CD4-positive, alpha-beta T cell treated with Interferon alpha-2 for 1 hour (primary cell): ENCODE measurements at regions not wholly inside any gene's neighbourhood (a gene's known extent, or its start where the extent isn't known, plus 50 kb on each side); places are given as distances from the start of the nearest gene placed in this dataset.
"Not testable (repeated sequence)": the region's sequence is repeated elsewhere in the genome, so short reads cannot be mapped to it uniquely, and the experiment has no call there.

Experiments used
- DNase-seq, 2 donors: peaks; one replicate each; pipeline ENCODE4 v3.0.0-alpha.2; 2020 to 2022

DNA sequence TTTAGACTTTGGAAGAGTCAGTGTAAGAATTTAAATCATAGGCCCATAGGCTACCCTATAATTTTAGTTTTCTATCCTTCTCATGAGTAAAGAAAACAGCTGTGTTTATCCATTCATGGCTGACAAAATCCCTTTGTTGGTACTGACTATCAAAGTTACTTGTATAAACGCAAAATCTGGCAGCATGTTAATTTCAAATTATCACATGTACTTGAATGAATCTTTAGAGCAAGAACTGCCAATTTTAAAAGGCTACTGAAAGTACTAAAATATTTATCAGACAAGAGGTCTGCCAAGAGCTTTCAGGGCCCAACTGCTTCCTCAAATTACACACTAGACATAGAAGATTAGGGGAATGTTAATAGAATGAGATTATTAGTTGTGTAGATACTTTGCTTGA is 66.6 kb downstream of the MYL12B start:
- no peak for DNase-seq

GRCh38 chr18:3329471-3329870 is 67.5 kb downstream of the MYL12B start:
- DNase-seq, result no peak

DNA sequence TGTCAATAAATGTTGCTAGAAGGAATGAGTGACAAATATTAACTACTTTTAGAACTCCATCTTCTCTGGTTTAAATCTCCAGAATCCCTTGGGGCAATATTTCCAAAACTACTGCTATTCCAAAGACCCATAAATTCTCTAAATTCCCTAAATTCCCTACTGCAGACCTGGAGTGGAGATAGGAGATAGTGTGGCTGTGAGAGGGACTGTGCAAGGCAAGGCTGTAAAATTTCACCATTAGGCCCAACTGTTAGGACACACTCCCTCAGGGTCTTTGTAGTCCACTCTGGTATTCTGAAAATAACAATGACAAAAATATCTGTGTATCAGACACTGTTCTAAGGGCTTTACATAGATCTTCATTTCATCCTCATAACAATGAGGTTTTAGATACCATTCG is 67.9 kb downstream of the MYL12B start:
- DNase-seq, result no peak

DNA sequence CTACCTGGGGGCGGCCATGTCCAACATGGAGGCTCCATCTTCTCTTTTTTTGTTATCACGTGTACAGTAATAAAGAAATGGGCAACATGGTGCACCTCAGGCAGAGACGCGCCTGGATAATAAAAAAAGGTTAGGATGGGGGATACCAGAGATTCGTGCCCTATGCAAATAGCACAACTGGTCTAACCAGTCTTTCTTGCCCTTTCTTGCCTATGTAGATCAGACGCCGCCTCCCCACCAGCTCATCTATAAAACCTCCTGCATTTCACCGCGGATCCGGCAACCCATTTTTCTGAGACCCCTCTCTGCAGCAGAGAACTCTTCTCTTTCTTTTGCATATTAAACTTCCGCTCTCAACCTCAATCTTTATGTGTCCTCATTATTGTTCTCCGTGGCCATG is 68.7 kb downstream of the MYL12B start:
- DNase-seq, result no peak

DNA sequence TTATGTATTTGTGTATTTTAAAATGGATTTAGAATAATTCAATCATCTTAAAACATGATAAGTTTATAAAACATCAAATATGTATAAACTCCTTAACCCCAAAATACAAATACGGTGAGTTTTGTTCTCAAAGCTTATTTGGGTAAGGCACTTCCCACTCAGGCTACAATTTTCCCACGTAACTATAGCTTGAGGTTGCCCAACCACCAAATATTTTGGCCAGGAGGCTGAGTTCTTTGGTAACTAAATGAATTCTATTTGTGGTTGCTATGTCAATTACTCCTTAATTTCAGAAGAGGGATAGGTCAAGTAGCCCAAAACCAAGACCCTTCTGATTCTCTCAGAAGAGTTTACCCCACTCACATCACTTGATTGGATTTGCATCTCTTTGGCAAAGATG is 70.4 kb downstream of the MYL12B start:
- no peak for DNase-seq

GRCh38 chr18:3333056-3333720 is 71.3 kb downstream of the MYL12B start:
- DNase-seq, result no peak

GRCh38 chr18:3333721-3334386 is 71.9 kb downstream of the MYL12B start:
- no peak for DNase-seq

GRCh38 chr18:3340015-3340681 is 78.2 kb downstream of the MYL12B start:
- DNase-seq, result no peak

- DNase-seq, result no peak
These were observed 78.8 kb downstream of the MYL12B start for GRCh38 chr18:3340682-3341097.

- no peak for DNase-seq
These were observed 80.7 kb downstream of the MYL12B start for GRCh38 chr18:3342628-3343027.

GRCh38 chr18:3345452-3345851 is 83.5 kb downstream of the MYL12B start:
- DNase-seq, result no peak

GRCh38 chr18:3345885-3346284 is 84.0 kb downstream of the MYL12B start:
- DNase-seq, result no peak

- no peak for DNase-seq
These were observed 84.6 kb downstream of the MYL12B start for GRCh38 chr18:3346487-3346886.

DNA sequence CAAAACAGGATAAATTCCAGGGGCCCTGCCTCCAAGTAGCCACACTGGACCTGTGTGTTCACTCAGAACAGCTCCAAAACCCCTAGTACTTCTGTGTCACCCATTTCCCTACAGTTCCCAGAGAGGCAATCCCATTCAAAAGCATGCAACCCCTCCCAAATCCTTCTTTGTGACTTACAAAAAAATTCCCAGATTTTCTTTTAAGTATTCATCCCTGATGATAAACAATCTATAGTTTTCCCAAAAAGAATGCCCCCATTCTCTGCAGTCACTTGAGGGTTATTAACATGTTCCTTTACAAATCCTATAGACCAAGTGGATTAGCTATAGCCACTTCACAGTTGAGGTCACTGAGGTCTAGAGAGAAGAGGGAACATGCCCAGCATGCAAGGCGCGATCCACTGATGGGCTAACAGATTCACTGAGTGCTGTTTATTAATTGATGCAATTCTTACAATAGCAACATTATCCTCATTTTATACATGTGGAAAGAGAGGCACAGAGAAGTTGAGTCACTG is 85.4 kb downstream of the MYL12B start:
- DNase-seq, result no peak

DNA sequence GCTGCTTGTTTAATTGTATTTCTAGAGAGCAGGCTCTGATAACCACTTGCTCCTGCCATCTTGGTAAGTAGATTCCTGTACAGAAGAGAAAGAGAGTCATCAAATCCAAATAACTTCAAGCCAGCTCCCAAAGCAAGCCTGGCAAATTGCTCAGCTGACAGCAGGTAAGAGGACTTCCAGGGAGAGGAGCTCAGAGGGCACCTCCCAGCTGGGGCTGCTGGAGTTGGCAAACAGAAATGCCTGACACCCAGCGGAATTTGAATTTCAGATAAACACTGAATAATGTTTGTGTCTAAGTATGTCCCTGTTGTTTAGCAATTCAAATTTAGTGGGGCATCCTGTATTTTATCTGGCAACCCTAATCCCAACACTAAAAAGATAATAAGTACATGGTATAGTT is 86.2 kb downstream of the MYL12B start:
- no peak for DNase-seq

DNA sequence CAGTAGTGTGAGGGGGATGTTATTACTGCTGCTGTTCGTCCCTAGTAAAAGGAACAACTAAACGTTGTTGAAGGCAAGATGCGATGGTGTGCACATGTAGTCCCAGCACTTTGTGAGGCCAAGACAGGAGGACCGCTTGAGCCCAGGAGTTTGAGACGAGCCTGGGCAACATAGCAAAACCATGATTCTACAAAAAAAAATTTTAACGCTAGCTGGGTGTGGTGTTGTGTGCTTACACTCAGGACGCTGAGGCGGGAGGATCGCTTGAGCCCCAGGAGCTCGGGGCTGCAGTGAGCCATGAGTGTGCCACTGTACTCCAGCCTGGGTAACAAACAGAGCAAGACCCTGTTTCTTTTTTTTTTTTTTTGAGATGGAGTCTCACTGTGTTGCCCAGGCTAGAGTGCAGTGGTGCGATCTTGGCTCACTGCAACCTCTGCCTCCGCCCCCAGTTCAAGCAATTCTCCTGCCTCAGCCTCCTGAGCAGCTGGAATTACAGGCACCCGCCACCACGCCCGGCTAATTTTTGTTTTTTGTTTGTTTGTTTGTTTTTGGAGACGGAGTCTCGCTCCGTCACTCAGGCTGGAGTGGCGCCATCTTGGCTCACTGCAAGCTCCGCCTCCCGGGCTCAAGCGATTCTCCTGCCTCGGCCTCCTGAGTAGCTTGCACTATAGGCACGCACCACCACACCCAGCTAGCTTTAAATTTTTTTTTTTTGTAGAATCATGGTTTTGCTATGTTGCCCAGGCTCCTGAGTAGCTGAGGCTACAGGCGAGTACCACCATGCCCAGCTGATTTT is 87.3 kb downstream of the MYL12B start:
- not testable (repeated sequence) for DNase-seq

GRCh38 chr18:3350021-3350420 is 88.1 kb downstream of the MYL12B start:
- DNase-seq, result no peak

GRCh38 chr18:3350566-3351527 is 88.9 kb downstream of the MYL12B start:
- no peak for DNase-seq

GRCh38 chr18:3354506-3354905 is 92.6 kb downstream of the MYL12B start:
- DNase-seq, result no peak

GRCh38 chr18:3356614-3357013 is 93.4 kb upstream of the TGIF1 start:
- DNase-seq, result peak in 1 of 2 donors; percentile 17

DNA sequence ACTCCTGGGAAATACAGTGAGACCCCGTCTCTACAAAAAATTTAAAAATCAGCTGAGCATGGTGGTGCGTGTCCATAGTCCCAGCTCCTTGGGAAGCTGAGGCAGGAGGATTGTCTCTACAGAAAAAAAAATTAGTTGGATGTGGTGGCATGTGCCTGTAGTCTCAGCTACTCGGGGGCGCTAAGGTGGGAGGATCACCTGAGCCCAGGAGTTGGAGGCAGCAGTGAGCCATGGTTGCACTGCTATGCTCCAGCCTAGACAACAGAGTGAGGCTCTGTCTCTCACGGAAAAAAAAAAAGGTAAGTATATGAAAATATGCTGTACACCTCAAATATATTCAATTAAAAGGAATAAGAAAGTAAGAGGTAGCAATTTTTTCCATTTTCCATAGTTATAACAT is 92.5 kb upstream of the TGIF1 start:
- no peak for DNase-seq

- DNase-seq, result no peak
These were observed 91.7 kb upstream of the TGIF1 start for GRCh38 chr18:3358310-3358709.
